ENCODE measurements at regions not wholly inside any gene's neighbourhood (a gene's known extent, or its start where the extent isn't known, plus 50 kb on each side); places are given as distances from the start of the nearest gene placed in this dataset.

DNA sequence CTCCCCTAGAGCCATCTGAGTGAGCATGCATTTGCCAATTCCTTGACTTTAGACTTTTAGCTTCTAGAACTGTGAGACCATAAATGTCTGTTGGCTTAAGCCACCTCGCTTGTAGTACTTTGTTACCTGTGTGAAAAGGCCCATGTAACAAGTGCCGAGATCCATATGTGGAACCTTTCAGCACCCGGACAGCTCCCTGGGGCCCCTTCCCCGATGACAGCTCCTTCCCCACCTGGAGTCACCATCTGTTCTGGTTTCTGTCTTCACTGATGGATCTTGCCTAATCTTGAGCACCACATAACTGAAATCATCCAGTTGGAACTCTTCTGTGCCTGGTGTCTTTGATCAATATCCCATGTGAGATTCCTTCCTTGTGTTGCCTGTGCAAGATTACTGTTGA, 78.9 kb upstream of the EEF2KMT start:
- TF ChIP-seq, protein P1, sequence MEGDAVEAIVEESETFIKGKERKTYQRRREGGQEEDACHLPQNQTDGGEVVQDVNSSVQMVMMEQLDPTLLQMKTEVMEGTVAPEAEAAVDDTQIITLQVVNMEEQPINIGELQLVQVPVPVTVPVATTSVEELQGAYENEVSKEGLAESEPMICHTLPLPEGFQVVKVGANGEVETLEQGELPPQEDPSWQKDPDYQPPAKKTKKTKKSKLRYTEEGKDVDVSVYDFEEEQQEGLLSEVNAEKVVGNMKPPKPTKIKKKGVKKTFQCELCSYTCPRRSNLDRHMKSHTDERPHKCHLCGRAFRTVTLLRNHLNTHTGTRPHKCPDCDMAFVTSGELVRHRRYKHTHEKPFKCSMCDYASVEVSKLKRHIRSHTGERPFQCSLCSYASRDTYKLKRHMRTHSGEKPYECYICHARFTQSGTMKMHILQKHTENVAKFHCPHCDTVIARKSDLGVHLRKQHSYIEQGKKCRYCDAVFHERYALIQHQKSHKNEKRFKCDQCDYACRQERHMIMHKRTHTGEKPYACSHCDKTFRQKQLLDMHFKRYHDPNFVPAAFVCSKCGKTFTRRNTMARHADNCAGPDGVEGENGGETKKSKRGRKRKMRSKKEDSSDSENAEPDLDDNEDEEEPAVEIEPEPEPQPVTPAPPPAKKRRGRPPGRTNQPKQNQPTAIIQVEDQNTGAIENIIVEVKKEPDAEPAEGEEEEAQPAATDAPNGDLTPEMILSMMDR (IDR thresholded peaks at IDR 0.05): no peak
- no peak for TF ChIP-seq POLR2AphosphoS5 (IDR thresholded peaks at IDR 0.05)

Data from breast epithelium (tissue), 3 donors.